HG02588 (cell line): ENCODE measurements at regions not wholly inside any gene's neighbourhood (a gene's known extent, or its start where the extent isn't known, plus 50 kb on each side); places are given as distances from the start of the nearest gene placed in this dataset.

ENCODE experiments used
- ATAC-seq: cut with Tn5 transposase; IDR thresholded peaks from one replicate; pipeline ENCODE4 v1.9.1; 2021; ENCODE audit warnings: mild to moderate bottlenecking, moderate library complexity; ENCODE audit not compliant: unreplicated experiment

DNA sequence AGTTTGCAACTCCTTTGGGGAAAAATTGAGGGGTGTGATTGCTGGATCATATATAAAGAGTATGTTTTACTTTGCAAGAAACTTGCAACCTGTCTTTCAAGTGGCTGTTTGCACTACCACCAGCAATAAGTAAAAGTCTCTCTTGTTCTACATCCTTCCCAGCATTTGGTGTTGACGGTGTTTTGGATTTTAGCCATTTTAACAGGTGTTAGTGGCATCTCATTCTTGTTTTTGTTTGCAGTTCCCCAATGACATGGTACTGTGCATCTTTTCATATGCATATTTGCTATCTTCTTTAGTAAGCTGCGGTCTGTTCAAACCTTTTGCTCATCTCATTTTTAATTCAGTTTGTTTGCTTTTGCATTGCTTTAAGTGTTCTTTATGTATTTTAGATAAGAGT lies 535.5 kb downstream of the LRRIQ3 start:
- no peak for ATAC-seq

DNA sequence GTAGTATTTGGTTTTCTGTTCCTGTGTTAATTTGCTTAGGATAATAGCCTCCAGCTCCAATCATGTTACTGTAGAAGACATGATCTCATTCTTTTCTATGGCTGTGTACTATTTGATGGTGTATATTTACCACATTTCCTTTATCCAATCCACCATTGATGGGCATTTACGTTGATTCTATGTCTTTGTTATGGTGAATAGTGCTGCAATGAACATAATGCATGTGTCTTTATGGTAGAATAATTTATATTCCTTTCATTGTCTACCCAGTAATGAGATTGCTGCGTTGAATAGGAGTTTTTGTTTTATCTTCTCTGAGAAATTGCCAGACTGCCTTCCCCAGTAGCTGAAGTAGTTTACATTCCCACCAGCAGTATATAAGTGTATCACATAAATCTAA lies 538.8 kb downstream of the LRRIQ3 start:
- ATAC-seq, result no peak

DNA sequence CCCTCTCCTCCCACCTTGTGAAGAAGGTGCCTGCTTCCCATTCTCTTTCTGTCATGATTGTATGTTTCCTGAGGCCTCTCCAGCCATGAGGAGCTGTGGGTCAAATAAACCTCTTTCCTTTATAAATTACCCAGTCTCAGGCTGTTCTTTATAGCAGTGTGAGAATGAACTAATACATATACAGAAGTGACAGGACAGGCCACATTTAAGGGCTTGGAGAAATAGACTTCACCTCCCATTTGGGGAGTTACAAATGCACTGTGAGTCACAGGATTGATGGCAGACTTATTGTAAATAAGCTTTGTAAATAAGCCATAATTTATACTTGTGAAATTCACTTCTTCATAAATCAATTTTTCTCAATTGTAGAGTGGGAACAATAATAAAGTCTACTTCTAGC lies 543.3 kb downstream of the LRRIQ3 start:
- ATAC-seq, result no peak

DNA sequence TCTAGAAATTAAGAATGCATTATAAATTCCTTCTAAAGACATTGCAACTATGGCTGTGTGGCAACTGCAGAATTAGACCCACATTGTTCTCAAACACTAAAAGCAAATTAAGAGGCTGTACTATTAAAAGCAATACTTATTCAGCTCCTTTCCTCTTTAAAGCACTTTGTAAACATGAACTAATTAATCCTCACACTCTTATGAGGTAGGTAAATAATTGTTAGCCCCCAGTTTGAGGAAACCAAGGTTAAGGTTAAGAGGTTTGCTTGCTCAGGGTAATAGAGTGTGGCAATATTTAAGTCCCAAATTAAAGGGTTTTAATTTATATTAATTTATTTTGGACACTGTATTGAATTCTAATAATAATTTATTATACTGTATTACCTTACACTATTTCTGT lies 553.8 kb downstream of the LRRIQ3 start:
- no peak for ATAC-seq

- no peak for ATAC-seq
Observed at GRCh38 chr1:73639494-73639893, 558.5 kb downstream of the LRRIQ3 start.

- no peak for ATAC-seq
Observed at GRCh38 chr1:73637264-73637663, 560.7 kb downstream of the LRRIQ3 start.

- ATAC-seq, result no peak
Observed at GRCh38 chr1:73635021-73635420, 563.0 kb downstream of the LRRIQ3 start.

GRCh38 chr1:73627723-73628122 lies 570.3 kb downstream of the LRRIQ3 start:
- ATAC-seq, result no peak

DNA sequence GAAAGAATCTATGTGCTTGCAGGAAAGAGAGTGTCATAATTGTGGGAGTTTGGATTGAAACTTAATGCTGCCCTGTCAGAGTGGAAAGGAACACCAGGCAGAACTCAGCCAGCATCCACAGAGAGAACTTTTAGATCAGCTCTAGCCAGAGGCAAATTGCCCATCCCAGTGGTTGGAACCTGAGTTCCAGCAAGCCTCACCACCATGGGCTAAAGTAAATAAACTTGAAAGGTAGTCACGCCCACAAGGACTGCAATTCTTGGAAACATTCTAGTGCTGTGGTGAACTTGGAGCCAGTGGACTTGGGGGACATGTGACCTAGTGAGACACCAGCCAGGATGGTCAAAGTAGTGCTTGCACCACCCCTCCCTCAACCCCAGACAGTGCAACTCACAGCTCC lies 571.6 kb downstream of the LRRIQ3 start:
- ATAC-seq, result no peak

DNA sequence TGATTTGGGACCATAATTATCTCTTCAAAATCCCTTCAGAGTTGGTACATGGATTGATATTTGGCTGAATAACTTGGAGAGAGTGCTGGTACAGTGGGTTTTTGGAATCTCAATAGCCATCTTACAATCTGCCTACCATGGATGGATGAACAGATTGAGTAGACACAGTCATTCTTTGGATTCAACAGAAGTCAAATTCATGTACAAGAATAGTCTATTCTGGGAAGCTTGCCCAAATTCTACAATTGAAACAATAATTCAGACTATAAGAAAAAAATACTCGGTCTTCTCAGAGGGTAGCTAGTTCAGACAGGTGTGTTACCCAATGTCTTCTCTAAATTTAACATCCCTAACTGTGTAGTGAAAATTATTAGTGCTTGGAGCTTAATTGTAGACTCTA lies 574.0 kb downstream of the LRRIQ3 start:
- no peak for ATAC-seq

DNA sequence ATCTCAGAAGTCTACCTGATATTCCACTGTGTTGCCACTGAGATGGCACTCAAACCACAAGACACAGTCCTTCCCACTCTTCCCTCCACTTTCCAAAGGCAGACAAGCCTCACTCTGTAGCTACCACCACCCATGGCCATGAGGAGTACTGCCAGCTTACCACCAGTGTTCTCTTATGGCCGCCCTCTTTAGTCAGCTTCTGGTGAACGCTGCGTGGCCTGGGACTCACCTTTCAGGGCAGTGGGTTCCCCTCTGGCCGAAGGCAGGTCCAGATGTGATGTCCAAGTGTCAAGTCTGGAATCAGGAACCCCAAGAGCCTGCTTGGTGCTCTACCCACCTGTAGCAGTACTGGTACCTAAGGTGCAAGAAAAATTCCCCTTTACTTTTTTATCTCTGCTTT lies 580.8 kb downstream of the LRRIQ3 start:
- ATAC-seq, result no peak

- ATAC-seq, result no peak
Observed at GRCh38 chr1:73611681-73612080, 586.3 kb downstream of the LRRIQ3 start.

DNA sequence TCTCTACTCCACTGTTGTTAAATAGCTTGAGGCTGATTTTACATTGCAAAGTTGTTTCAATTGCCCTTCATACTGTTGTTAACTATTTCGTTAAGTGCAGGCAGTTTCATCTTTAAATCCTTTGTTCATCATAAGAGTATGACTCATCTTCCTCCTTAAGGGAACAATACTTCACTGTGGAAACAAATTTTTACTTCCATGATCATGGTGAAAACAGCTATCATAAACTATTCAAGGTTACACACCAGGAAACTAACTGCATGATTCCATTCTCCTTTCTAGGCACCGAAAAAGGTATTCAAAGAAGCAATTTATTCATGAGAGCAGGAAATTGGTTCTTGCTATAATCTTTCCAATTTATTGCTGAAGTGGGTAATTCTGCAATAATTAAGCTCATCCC lies 593.2 kb downstream of the LRRIQ3 start:
- no peak for ATAC-seq

DNA sequence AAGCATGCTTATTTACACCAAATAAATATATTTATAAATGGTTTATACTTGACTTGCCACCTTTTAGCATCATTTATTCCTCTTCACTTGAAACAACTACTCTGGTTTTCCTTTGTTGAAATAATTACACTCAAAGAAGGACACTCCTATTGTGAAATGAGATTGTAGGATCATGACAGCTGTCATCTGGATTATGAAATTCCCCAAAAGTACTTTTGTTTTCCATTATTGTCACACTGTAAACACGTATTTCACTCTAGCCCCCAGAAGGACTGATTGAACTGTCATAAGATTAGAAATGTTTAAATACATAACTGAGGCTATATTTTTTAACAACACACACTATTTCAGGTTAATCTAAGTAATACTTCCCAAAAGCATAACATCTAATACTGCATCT lies 593.8 kb downstream of the LRRIQ3 start:
- no peak for ATAC-seq

GRCh38 chr1:73593804-73594203 lies 604.2 kb downstream of the LRRIQ3 start:
- no peak for ATAC-seq

- no peak for ATAC-seq
Observed at GRCh38 chr1:73593364-73593763, 604.6 kb downstream of the LRRIQ3 start.

- no peak for ATAC-seq
Observed at GRCh38 chr1:73587080-73587479, 610.9 kb downstream of the LRRIQ3 start.

DNA sequence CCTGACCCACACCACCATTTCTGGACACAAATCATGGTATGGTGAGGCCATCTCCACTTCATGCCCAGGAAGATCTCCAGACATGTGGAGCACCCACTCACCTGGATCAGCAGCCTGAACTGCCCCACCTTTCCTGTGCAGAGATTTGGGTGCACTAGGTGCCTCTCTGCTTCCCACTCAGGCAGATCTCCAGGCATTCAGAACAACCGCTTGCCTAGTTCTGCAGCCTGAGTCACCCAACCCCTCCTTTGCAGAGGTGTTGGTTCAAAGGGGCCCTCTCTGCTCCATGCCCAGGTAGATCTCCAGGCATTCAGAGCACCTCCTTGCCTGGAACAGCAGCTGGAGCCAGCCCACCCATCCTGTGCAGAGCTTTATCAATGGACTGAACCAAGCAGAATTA lies 620.8 kb downstream of the LRRIQ3 start:
- no peak for ATAC-seq

- ATAC-seq, result no peak
Observed at GRCh38 chr1:73576083-73576482, 621.9 kb downstream of the LRRIQ3 start.

DNA sequence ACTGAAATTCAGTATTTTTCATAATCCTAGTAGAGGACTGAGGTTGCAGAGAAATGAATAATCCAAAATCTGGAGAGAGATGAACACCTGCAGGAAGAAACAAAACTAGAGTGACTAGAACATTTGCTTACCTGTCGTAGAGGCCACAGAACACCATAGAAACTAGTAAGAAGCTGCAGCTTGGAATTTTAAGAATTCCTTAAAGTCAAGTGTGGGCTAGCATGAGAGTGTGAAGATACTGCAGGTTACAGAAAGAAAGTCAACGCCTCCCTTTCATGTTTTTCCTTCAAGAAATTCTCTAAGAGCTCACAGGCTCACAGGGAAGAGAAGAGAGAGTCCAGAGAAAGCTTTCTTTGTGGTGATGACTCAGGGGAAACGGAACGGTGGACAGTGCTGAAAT lies 633.7 kb downstream of the LRRIQ3 start:
- ATAC-seq, result no peak

DNA sequence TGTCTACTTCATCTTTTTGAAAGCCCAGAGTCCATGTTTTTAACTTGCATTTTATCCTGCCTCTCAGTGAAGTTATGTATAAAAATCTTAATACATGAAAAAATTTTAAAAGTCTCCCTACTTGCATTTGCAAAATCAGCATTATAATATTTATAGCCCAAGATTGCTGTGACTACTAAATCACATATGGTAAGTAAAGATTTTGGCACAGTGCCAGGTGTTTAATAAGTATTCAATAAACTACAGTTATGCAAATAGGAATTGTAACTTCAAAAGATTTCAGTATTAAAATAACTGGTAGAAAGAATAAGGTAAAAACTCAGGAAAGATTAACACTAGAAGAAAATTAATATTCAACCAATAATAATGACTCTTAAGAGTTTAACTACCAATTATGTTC lies 641.7 kb downstream of the LRRIQ3 start:
- ATAC-seq, result no peak

- no peak for ATAC-seq
Observed at GRCh38 chr1:73537400-73537799, 660.6 kb downstream of the LRRIQ3 start.

DNA sequence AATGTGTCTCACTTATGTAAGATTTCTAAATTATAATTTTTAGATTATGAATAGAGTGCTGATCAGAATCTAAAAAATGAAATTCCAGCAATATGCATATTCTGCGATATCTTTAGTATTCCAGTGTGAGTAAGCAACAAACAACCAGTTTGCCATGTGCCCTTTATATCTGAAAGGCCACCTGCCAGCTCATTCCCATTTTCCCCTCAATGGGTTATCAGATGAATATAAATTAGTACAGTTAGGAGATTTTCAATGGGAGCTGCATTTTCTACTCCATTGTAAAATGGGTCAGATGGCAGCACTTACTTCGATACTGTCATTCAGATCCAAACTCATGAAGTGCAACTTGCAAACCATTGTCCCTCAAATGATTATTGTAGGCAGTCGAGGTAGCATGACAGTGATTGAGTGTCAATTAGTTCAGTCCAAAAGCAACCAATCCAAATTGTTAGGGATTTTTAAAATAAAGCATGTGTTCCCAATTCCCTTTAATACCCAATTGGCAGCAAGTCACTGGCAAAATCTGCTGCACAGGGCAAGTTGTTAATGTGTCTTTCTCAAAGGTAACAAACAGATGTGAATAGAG lies 680.3 kb downstream of the LRRIQ3 start:
- ATAC-seq, result no peak

GRCh38 chr1:73516451-73516850 lies 681.5 kb downstream of the LRRIQ3 start:
- no peak for ATAC-seq
